Muscle of leg (tissue), 3 donors: ENCODE measurements at regions not wholly inside any gene's neighbourhood (a gene's known extent, or its start where the extent isn't known, plus 50 kb on each side); places are given as distances from the start of the nearest gene placed in this dataset.

Experiments
- DNase-seq: peaks from one replicate; pipeline ENCODE4 v3.0.0; 2013
- H3K27ac ChIP-seq: one replicate; pipeline ENCODE4 v1.5.1; 2013; ENCODE audit warnings: mild to moderate bottlenecking, low read length, control low read depth
- H3K27me3 ChIP-seq: one replicate; pipeline ENCODE4 v1.6.1; 2013; ENCODE audit warnings: low read length; ENCODE audit not compliant: control insufficient read depth, insufficient read depth
- H3K36me3 ChIP-seq: one replicate; pipeline ENCODE4 v1.6.1; 2013; ENCODE audit warnings: low read length; ENCODE audit not compliant: control insufficient read depth, insufficient read depth
- H3K4me1 ChIP-seq: one replicate; pipeline ENCODE4 v1.6.1; 2013; ENCODE audit warnings: low read length; ENCODE audit not compliant: control insufficient read depth, insufficient read depth
- H3K4me3 ChIP-seq: one replicate; pipeline ENCODE4 v1.5.1; 2013; ENCODE audit warnings: low read length, control low read depth
- H3K9me3 ChIP-seq: replicated peaks from 2 replicates; pipeline ENCODE4 v1.6.1; 2013; ENCODE audit warnings: low read depth, low read length; ENCODE audit not compliant: control insufficient read depth
- WGBS: methylation state at CpG from one replicate; pipeline ENCODE4 v1.1.5; 2013; ENCODE audit warnings: missing lambda C conversion rate; ENCODE audit not compliant: insufficient coverage; 5-methylcytosine and 5-hydroxymethylcytosine counted together

GRCh38 chr1:37410105-37410504, 64.3 kb upstream of the ZC3H12A start:
- no peaks in the 10 kb centered on the region for H3K9me3 ChIP-seq
- no peak for DNase-seq
- no peaks in the 10 kb centered on the region for H3K27me3 ChIP-seq
- H3K36me3 ChIP-seq, result no peaks in the 10 kb centered on the region
- 14% methylated on average over 3 of the region's 7 CpGs for WGBS
- no peaks in the 10 kb centered on the region for H3K4me1 ChIP-seq
- H3K27ac ChIP-seq, result no peak overlapping the region
- H3K4me3 ChIP-seq, result no peak overlapping the region

GRCh38 chr1:37410815-37411214, 63.6 kb upstream of the ZC3H12A start:
- peak; percentile 39 for DNase-seq
- Histone ChIP-seq H3K9me3 (no peaks in the 10 kb centered on the region), H3K4me3 (no peak overlapping the region), H3K27me3 (no peaks in the 10 kb centered on the region), H3K4me1 (no peaks in the 10 kb centered on the region), H3K36me3 (no peaks in the 10 kb centered on the region), H3K27ac (no peak overlapping the region)
- 16% methylated on average over 7 of the region's 7 CpGs for WGBS

- Histone ChIP-seq H3K27me3 (no peaks in the 10 kb centered on the region), H3K9me3 (no peaks in the 10 kb centered on the region), H3K4me3 (no peak overlapping the region), H3K27ac (no peak overlapping the region), H3K36me3 (no peaks in the 10 kb centered on the region), H3K4me1 (no peaks in the 10 kb centered on the region)
- DNase-seq, result no peak
- WGBS, result 80% methylated on average over 8 of the region's 13 CpGs
Measured at GRCh38 chr1:37415611-37416244, 58.7 kb upstream of the ZC3H12A start.

GRCh38 chr1:37420456-37420855, 53.9 kb upstream of the ZC3H12A start:
- 0% methylated on average over 1 of the region's 1 CpG for WGBS

GRCh38 chr1:37423810-37424209, 50.6 kb upstream of the ZC3H12A start:
- Histone ChIP-seq H3K27ac (no peak overlapping the region), H3K9me3 (no peaks in the 10 kb centered on the region), H3K27me3 (no peaks in the 10 kb centered on the region), H3K4me3 (no peak overlapping the region), H3K36me3 (no peaks in the 10 kb centered on the region), H3K4me1 (no peaks in the 10 kb centered on the region)
- DNase-seq, result no peak
- 85% methylated on average over 9 of the region's 9 CpGs for WGBS

More at GRCh38 chr1:37420456-37420855, 53.9 kb upstream of the ZC3H12A start:
- no peaks in the 10 kb centered on the region for H3K27me3 ChIP-seq
- no peaks in the 10 kb centered on the region for H3K36me3 ChIP-seq
- no peak overlapping the region for H3K27ac ChIP-seq
- H3K4me3 ChIP-seq, result no peak overlapping the region
- DNase-seq, result no peak
- H3K4me1 ChIP-seq, result no peaks in the 10 kb centered on the region
- no peaks in the 10 kb centered on the region for H3K9me3 ChIP-seq

- Histone ChIP-seq H3K36me3 (no peaks in the 10 kb centered on the region), H3K27ac (no peak overlapping the region), H3K4me1 (no peaks in the 10 kb centered on the region), H3K4me3 (no peak overlapping the region), H3K9me3 (no peaks in the 10 kb centered on the region), H3K27me3 (no peaks in the 10 kb centered on the region)
- no CpG with 5 or more reads among the region's 1 CpG for WGBS
- no peak for DNase-seq
Measured at GRCh38 chr1:37424523-37424922, 49.9 kb upstream of the ZC3H12A start.
